Epithelial cell of prostate (primary cell): ENCODE measurements at regions not wholly inside any gene's neighbourhood (a gene's known extent, or its start where the extent isn't known, plus 50 kb on each side); places are given as distances from the start of the nearest gene placed in this dataset.

Source experiments
- DNase-seq: peaks from one replicate; pipeline ENCODE4 v3.0.0-alpha.2; 2011; ENCODE audit warnings: low read depth, low spot score
- H3K27ac ChIP-seq: fragments of 450-650 bp; 2 replicates; pipeline ENCODE4 v1.5.1; 2017; ENCODE audit warnings: mild to moderate bottlenecking

- no peak overlapping the region for H3K27ac ChIP-seq
- no peak for DNase-seq
Measured at GRCh38 chr9:118767571-118767970, 601.7 kb downstream of the BRINP1 start.

GRCh38 chr9:118782790-118783463 lies 586.3 kb downstream of the BRINP1 start:
- no peak for DNase-seq
- H3K27ac ChIP-seq: no peak overlapping the region

- no peak for DNase-seq
- no peak overlapping the region for H3K27ac ChIP-seq
Measured at GRCh38 chr9:118784033-118784432, 585.2 kb downstream of the BRINP1 start.

GRCh38 chr9:118785456-118785855 lies 583.8 kb downstream of the BRINP1 start:
- DNase-seq: no peak
- no peak overlapping the region for H3K27ac ChIP-seq

- no peak for DNase-seq
- no peak overlapping the region for H3K27ac ChIP-seq
Measured at GRCh38 chr9:118786877-118787276, 582.4 kb downstream of the BRINP1 start.

GRCh38 chr9:118809160-118809625 lies 560.0 kb downstream of the BRINP1 start:
- H3K27ac ChIP-seq: no peak overlapping the region
- no peak for DNase-seq

- DNase-seq: no peak
- no peak overlapping the region for H3K27ac ChIP-seq
Measured at GRCh38 chr9:118829334-118829733, 539.9 kb downstream of the BRINP1 start.

GRCh38 chr9:118832371-118832770 lies 536.9 kb downstream of the BRINP1 start:
- no peak for DNase-seq
- H3K27ac ChIP-seq: no peak overlapping the region

- no peak for DNase-seq
- no peak overlapping the region for H3K27ac ChIP-seq
Measured at GRCh38 chr9:118836891-118837290, 532.3 kb downstream of the BRINP1 start.

- no peak for DNase-seq
- no peak overlapping the region for H3K27ac ChIP-seq
Measured at GRCh38 chr9:118871531-118871930, 497.7 kb downstream of the BRINP1 start.

- no peak for DNase-seq
- H3K27ac ChIP-seq: no peak overlapping the region
Measured at GRCh38 chr9:118882684-118883083, 486.6 kb downstream of the BRINP1 start.

- no peak overlapping the region for H3K27ac ChIP-seq
- DNase-seq: no peak
Measured at GRCh38 chr9:118883411-118883810, 485.8 kb downstream of the BRINP1 start.

- no peak for DNase-seq
- H3K27ac ChIP-seq: no peak overlapping the region
Measured at GRCh38 chr9:118891213-118891612, 478.0 kb downstream of the BRINP1 start.

- no peak overlapping the region for H3K27ac ChIP-seq
- no peak for DNase-seq
Measured at GRCh38 chr9:118896324-118897000, 472.8 kb downstream of the BRINP1 start.

GRCh38 chr9:118918180-118918579 lies 451.1 kb downstream of the BRINP1 start:
- DNase-seq: no peak
- H3K27ac ChIP-seq: no peak overlapping the region

- no peak overlapping the region for H3K27ac ChIP-seq
- DNase-seq: no peak
Measured at GRCh38 chr9:118928722-118929121, 440.5 kb downstream of the BRINP1 start.

GRCh38 chr9:118929287-118929686 lies 439.9 kb downstream of the BRINP1 start:
- peak; percentile 40 for DNase-seq
- H3K27ac ChIP-seq: no peak overlapping the region

- no peak overlapping the region for H3K27ac ChIP-seq
Measured at GRCh38 chr9:118931941-118932340, 437.3 kb downstream of the BRINP1 start.

GRCh38 chr9:118938581-118938980 lies 430.7 kb downstream of the BRINP1 start:
- H3K27ac ChIP-seq: no peak overlapping the region
- no peak for DNase-seq

More at GRCh38 chr9:118931941-118932340, 437.3 kb downstream of the BRINP1 start:
- no peak for DNase-seq

- DNase-seq: no peak
- no peak overlapping the region for H3K27ac ChIP-seq
Measured at GRCh38 chr9:118940473-118940872, 428.8 kb downstream of the BRINP1 start.

- no peak for DNase-seq
- no peak overlapping the region for H3K27ac ChIP-seq
Measured at GRCh38 chr9:118946669-118947068, 422.6 kb downstream of the BRINP1 start.

GRCh38 chr9:118954857-118955256 lies 414.4 kb downstream of the BRINP1 start:
- DNase-seq: no peak
- H3K27ac ChIP-seq: no peak overlapping the region
